ENCODE measurements at regions not wholly inside any gene's neighbourhood (a gene's known extent, or its start where the extent isn't known, plus 50 kb on each side); places are given as distances from the start of the nearest gene placed in this dataset.
A peak's percentile ranks its signal among the peaks of the same experiment; 100 is the strongest.

- DNase-seq, result no peak
Measured at GRCh38 chr11:70776914-70777532, 378.7 kb downstream of the CTTN start.

DNA sequence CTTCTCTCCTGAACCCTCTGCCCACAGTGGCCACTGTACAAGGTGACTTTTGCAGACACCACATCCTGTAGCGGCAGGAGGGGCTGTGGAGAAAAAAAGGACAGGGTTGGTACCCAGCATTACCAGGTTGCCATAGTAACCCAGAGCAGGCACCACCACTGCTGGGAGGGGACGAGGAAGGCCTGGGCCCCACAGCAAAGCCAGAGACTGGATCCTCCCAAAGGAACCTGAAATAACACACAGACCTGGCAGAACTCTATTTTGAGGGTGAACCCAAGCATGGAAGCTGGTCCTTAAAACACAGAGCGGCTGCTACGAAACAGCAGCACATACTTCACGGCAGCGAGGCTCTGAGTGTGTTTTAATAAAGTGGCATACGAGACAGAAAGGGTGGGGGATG lies 380.6 kb downstream of the CTTN start:
- no peak for DNase-seq

DNA sequence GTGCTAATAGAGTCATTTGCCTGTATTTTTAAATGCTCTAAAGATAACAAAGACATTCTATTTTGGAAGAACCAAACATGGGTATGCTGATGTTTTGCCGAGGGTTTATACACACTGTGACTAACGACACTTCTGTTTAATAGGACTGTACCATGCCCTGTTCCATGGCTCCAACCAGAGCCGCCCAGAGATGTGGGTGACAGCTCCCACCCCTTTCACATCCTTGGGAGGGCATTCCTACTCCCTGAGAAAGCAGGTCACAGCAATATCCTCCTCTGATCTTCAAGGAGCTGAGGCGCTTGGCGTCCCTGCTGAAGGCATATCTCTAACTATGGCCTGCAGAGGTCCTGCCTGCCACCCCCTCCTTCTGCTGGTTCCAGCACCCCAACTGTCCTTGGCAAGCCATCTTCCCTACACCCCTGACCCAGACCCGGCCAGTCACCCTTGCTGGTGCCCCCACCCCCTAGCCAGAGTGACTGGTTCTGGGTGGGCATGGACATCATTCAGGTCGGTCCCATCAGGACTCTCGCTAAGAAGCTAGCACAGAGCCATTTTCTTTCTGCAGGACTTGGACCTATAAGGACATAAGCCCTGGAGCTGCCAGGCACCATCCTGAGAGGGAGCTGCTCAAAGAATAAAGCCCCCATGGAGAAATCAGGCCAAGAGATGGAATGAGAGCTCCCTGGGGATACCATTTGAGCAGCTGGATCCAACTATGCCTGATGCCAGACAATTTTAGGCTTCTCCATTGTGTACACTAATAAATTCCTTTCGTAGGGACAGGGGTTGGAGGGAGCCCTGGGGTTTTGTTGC lies 381.3 kb downstream of the CTTN start:
- DNase-seq, result no peak

DNA sequence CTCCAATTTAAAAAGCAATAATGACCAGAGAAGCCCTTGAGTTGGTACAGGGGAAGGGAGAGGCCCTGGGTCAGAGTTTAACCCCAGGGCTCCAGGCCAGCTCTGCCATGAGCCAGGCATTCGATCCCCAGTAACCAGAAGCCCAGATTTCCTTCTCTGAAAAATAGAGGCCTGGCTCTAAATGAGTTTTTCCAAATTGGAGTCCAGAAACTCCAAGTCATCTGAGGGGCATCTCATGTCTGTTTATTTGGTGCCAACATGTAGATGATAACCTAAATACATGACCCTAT lies 381.9 kb downstream of the CTTN start:
- no peak for DNase-seq

- DNase-seq, result no peak
Measured at GRCh38 chr11:70782401-70782913, 384.1 kb downstream of the CTTN start.

GRCh38 chr11:70783356-70783755 lies 385.0 kb downstream of the CTTN start:
- DNase-seq, result no peak

DNA sequence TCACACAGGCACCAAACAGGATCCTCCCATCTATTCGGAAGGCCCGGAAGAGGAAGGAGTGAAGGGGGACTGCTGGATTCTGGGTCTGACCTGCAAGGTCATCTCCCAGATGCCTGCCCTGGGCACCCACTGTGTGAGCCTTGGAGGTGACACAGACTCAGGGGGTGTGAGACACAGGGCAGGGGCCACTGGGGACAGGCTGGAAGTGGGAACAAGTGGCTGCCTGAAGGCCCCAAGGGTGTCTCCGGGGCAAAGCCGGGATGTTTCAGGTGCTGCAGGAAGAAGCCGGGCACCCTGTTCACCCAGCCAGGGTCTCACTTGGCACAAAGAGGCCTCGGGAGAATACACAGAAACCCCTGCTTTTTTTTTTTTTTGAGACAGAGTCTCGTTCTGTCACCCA lies 385.5 kb downstream of the CTTN start:
- no peak for DNase-seq

- no peak for DNase-seq
Measured at GRCh38 chr11:70785372-70785771, 387.0 kb downstream of the CTTN start.

- no peak for DNase-seq
Measured at GRCh38 chr11:70786021-70786665, 387.8 kb downstream of the CTTN start.

GRCh38 chr11:70788248-70789022 lies 390.1 kb downstream of the CTTN start:
- peak; percentile 67 for DNase-seq

- no peak for DNase-seq
Measured at GRCh38 chr11:70790671-70791300, 392.5 kb downstream of the CTTN start.

GRCh38 chr11:70796648-70797227 lies 398.4 kb downstream of the CTTN start:
- DNase-seq, result no peak

DNA sequence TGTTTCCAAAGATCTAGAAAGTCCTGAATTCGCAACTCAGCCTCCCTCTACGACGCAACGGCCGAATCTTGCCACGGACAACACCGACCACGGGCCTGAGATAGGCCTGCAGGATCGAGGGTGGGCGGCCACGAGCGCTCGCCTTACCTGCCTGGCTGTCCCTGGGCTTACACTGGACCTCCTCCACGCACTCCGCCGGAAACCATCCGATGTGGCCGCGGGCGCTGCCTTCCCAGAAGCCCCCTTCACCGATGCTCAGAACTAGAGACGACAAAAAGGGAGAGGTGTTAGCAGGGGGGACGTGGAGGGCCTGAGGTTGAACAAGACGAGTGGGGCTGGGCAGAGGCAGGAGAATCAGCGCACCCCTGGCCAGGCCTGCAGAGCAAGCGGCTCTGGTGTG lies 400.0 kb downstream of the CTTN start:
- no peak for DNase-seq

- DNase-seq, result no peak
Measured at GRCh38 chr11:70799386-70799785, 401.1 kb downstream of the CTTN start.

DNA sequence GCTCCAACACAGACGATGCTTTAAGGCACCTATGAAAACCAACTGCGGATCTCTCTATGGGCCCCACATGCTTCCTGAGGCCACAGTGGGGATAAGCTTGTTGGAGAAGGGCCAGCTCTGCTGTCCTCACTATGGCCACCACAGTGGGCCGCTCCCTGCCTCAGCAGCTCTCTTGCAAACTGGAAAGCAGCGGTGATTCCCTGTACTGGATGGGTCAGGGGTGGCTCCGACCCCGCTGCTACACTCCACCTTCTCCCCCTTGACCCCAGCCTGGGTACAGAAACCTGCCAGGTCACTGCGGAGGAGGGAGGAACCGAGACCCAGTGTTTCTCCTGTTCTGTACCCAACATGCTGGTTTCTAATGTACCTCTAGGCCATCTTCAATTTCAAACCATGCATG lies 403.9 kb downstream of the CTTN start:
- DNase-seq, result no peak

GRCh38 chr11:70804139-70804837 lies 406.0 kb downstream of the CTTN start:
- no peak for DNase-seq

DNA sequence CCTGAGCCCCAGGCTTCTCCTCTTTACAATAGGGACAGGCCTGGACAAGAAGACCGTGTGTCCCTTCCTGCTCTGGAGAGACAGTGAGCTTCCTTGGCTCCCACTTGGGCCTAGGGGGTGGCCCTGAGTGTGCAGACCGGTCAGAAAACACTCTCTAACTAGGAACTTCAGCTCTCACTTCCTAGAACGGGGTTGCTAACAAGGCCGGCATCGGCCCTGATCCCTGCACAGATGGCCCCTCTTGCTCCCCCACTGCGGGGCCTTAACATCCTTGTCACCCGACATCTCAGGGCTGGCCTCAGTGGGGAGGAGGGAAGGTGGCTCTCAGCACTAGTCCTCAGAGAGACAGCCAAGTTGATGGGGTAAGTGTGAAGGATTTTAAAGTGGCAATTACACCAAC lies 406.9 kb downstream of the CTTN start:
- no peak for DNase-seq

GRCh38 chr11:70805971-70806370 lies 407.6 kb downstream of the CTTN start:
- no peak for DNase-seq

DNA sequence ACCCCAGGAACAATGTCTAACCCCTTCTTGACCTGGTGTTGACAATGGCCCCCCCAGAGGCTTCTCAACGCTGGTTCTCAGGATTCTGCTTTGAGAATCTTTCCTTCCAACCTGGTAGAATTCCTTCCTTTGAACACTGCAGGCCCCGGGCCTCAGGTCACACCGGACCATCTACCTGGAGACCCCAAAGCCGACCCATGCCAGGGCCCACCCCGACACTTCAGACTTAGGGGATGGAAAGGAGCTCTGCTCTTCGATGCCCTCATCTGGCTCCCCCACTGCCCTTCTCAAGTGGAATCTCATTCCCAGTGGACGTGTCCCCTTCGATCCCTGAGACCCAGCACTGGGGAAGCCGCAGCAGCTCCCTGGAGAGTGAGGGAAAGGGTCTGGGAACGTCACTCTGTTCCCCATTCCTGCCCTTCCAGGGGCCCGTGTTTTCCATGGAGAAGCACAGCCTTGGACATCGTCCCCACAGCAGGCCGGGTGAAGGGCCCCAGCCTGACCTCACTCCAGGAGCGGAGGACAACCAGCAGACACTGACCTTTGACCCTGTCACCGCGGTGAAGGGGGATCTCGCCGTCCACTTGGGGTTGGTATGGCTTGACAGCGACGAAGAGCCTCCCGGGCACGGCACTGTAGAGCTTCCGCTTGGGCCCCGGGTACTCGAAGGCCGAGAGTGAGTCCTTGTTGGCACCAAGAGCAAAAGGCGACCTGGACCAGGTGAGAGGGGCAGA lies 408.3 kb downstream of the CTTN start:
- DNase-seq, result no peak

DNA sequence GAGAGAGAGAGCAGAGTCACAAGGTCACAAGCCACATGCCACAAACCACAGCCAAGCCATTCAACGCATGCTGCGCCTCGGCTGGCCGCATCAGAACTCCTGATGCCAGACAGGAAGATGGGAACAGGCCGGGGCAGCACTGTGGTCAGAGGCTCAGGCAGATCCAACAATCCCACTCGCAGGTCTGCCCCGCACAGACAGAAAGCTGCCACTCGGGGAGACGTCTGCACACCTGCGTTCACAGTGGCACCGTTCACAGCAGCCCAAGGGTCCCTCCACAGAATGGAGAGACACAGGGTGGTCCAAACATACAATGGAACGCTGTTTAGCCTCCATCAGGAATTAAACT lies 408.8 kb downstream of the CTTN start:
- no peak for DNase-seq

- DNase-seq, result no peak
Measured at GRCh38 chr11:70808686-70809375, 410.5 kb downstream of the CTTN start.
